PFSK-1 (cell line): ENCODE measurements at regions not wholly inside any gene's neighbourhood (a gene's known extent, or its start where the extent isn't known, plus 50 kb on each side); places are given as distances from the start of the nearest gene placed in this dataset.

Source experiments
- POLR2AphosphoS5 ChIP-seq: IDR thresholded peaks from 2 replicates; pipeline ENCODE4 v1.6.1; 2012; ENCODE audit warnings: low read depth, mild to moderate bottlenecking, control low read depth, low read length, moderate library complexity
- TAF1 ChIP-seq: IDR thresholded peaks from 2 replicates; pipeline ENCODE4 v1.6.1; 2012; ENCODE audit warnings: low read length, control low read depth, borderline replicate concordance; ENCODE audit not compliant: insufficient read depth

DNA sequence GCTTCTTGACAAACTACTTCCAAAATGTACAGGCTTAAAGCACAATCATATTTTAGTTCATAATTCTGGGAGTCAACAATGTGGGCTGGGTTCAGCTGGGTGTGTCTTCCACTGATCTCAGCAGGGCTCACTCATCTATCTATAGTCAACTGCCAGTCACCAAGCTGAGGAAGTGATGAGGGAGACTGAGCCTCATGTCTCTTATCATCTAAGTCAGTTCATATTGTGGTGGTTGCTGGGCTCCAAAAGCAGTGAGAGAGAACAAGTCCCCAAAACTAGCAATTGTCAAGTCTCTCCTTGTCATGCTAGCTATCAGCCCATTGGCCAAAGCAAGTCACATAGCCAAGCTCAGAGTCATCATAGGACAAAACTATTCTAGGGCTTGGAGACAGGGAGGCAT is 465.9 kb upstream of the ARID1B start:
- TF ChIP-seq TAF1, result no peak
- TF ChIP-seq POLR2AphosphoS5, result no peak
